Astrocyte of the hippocampus (primary cell): ENCODE measurements at regions not wholly inside any gene's neighbourhood (a gene's known extent, or its start where the extent isn't known, plus 50 kb on each side); places are given as distances from the start of the nearest gene placed in this dataset.

Source experiments
- DNase-seq: peaks from one replicate; pipeline ENCODE4 v3.0.0; 2011; ENCODE audit warnings: low read depth, low spot score

- DNase-seq, result no peak
These were observed 295.8 kb downstream of the GABRB3 start for GRCh38 chr15:26477044-26477443.

- no peak for DNase-seq
These were observed 297.3 kb downstream of the GABRB3 start for GRCh38 chr15:26475554-26475953.

DNA sequence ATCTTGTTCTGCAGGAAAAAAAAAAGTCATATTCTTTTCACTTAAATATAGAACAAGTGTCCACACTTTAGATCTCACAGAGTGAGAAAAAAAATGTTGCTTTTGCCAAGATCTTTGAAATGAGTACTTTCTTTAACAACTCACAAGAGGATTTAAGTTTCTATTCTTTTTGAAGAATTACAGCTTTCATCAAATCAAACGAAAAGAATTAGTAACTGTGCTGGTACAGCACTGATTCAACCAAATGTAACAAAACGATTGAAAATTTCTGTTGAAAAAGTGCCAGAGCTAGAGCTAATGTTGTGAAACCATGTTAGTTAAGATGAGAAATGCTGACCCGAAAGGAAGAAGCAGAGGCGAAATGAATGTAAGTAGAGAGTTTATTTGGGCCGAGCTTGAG, 300.2 kb downstream of the GABRB3 start:
- DNase-seq, result no peak

DNA sequence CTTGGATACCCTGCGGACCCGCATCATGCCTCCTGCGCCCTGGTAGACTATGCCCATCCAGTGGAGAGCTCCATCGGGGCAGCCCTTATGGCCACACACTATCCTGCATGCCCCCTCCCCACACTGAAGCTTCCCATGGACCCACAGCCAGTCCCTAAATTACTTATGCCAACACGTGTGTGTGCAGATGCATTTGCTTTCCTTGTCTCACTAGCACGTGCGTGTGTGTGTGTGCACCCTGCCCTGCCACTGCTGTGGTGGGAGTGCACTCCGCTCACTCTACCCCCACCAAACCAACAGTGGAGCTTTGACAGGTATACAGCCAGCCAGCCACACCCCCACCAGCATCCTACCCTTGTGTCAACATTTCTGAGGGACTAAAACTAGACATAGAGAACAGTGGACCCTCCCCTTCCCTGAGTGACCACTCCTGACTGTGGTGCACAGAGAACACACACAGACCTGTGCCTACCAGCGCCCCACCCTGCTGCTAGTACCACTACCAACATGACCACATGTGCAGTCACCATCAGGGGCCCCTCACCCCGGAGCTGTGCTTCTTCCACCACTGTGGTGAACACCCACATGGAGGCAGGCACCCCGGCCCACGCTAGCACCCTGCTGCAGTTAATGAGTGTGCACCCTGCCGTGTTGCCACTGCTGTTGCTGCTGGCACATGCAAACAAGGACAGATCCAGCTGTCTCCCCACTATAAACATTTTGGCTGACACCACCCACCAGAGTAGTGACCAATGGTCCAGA, 310.8 kb downstream of the GABRB3 start:
- no peak for DNase-seq

- no peak for DNase-seq
These were observed 312.7 kb downstream of the GABRB3 start for GRCh38 chr15:26460165-26460564.

GRCh38 chr15:26455828-26456227, 317.0 kb downstream of the GABRB3 start:
- DNase-seq, result no peak

DNA sequence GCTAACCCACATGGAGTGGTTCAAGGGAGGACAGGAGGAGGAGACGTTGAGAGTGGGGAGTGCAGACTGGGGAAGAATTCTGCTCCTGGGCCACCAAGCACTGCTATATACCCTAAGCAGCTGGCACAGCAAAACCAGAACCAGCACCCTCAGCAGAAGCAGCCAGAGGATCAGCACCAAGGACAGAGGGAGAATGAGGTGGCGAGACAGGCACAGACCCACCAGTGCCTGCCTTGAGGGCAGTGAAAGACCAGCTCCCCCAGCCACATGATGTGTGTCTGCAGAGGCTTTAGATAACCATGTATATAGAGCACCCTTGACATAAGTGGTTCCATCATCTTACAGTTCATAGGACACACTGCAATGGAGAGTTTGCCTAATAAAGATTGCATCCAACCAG, 319.0 kb downstream of the GABRB3 start:
- peak; percentile 7 for DNase-seq

GRCh38 chr15:26451995-26452394, 320.9 kb downstream of the GABRB3 start:
- DNase-seq, result no peak

- DNase-seq, result peak; percentile 67
These were observed 323.6 kb downstream of the GABRB3 start for GRCh38 chr15:26449291-26449690.

DNA sequence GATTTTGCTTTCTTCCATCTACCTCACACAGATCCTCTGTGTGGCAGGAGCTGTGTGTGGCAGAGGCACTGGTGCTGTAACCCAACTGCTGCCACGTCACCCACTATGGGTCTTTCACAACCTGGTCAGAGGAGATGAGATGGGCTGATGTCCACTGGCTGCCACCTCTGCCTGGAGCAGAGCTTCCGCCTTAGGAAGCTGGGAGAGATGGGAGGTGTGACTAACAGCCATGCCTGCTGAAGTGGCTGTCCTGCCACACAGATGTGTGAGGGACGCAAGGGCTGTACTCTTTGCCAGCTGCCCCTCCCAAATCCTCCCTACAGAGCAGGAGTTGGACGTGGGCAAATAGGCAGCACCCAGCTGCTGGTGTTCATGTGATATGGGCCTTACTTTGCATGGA, 329.5 kb downstream of the GABRB3 start:
- DNase-seq, result no peak

- no peak for DNase-seq
These were observed 330.2 kb downstream of the GABRB3 start for GRCh38 chr15:26442680-26443079.

DNA sequence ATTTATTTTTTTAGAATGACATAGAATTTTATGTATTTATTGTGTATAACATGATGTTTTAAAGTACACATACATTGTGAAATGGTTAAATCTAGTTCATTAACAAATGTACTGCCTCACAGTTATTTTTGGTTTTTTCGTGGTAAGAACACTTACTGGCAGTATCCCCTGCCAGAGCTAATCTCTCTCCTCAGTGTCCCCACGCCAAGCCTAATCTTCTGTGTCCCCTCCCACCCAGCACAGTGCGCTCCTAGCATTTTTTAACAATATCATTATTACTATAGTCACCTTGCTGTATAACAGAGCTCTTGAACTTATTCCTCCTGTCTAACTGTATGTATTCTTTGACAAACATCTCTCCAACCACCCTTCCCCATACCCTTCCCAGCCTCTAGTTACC, 333.2 kb downstream of the GABRB3 start:
- DNase-seq, result no peak

GRCh38 chr15:26438718-26439117, 334.1 kb downstream of the GABRB3 start:
- no peak for DNase-seq

DNA sequence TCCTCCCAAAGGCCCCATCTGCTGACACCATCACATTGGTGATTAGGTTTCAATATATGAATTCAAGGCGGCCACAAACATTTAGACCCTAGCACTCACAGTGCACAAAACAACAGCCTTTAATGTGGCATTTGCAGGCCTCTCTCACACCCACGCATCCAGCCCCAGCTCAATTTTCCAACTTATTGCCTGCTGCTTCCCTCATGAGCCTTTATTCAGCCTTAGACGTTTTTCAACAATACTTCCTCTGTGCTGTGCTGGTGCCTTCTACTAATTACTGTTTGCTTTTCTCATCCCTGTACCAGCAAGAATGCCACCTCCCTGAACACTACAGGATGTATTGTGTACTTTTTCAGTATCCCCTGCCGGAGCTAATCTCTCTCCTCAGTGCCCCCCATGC, 334.6 kb downstream of the GABRB3 start:
- DNase-seq, result no peak

GRCh38 chr15:26433818-26434217, 339.0 kb downstream of the GABRB3 start:
- DNase-seq, result no peak

DNA sequence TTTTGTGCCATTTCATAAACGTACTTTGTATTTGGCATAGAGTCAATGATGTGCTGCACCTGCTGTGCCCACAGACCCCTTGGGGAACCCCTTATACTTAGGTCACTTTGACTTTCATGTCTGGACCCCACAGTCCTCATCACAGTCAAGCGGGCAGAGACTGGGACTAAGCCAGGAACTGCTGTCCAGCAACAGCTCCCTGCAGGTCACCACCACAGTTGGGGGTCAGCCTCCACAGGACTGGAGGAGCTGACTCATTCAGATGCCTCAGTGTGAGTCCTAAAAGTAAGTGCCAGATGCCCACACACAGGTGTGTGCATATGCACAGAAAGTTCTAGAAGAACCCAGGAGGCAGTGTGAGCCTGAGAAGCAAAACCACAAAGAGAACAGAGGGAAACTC, 339.8 kb downstream of the GABRB3 start:
- DNase-seq, result no peak

DNA sequence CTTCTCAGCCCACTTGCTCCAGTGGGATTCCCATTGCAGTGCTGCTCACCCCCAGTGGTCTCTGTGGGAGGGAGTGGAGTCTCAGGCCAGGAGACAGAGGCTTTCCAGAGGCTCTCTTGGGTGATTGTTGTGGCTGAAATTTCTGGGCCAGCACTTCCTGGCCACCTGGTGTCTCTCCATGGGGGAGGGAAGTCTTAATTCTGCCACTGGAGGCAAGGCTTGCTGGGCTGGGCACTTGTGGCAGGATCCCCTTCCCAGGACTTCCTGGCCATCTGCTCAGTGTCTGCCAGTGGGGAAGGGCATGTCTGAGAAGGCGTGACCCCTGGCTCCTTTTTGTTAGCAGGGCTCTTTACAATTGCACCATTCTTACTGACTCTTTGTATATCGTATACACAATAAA, 351.8 kb downstream of the GABRB3 start:
- no peak for DNase-seq

GRCh38 chr15:26395624-26396023, 377.2 kb downstream of the GABRB3 start:
- no peak for DNase-seq

GRCh38 chr15:26394801-26395200, 378.1 kb downstream of the GABRB3 start:
- DNase-seq, result no peak

DNA sequence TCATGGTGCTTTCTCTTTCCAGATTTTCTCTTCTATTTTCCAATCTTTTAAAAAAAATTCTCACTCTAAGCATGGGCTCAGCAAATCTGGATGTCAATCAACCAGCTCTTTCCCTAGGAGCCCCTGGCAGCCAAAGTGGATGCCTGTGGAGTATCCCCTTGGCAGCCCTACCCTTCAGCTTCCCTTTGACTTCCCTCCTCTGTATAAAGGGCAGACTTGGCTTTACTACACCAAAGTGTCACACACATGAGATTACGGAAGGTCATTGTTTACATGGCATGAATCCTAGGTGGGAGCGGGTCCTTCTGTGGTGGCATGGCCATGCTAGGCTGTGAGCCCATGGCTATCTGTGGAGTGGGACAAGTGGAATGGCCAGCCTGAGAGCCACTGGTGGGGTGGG, 379.9 kb downstream of the GABRB3 start:
- DNase-seq, result no peak

GRCh38 chr15:26391567-26392194, 381.2 kb downstream of the GABRB3 start:
- DNase-seq, result no peak

GRCh38 chr15:26382444-26383072, 390.3 kb downstream of the GABRB3 start:
- DNase-seq, result no peak

DNA sequence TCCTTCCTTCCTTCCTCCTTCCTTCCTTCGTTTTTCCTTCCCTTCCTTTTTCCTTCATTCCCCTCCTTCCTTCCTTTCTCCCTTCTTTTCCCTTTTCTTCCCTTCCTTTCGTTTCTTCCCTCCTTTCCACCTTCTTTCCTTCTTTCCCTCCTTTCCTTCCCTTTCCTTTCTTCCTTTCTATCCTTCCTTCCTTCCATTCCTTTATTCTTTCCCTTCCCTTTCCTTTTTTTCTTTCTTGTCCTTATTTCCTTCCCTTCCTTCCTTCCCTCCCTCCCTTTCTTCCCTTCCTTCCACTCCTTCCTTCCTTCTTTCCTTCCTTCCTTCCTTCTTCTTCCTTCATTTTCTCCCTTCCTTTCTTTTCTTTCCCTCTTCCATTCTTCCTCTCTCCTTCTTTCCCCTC, 394.6 kb downstream of the GABRB3 start:
- no peak for DNase-seq
